Panc1 (cell line): ENCODE measurements at regions not wholly inside any gene's neighbourhood (a gene's known extent, or its start where the extent isn't known, plus 50 kb on each side); places are given as distances from the start of the nearest gene placed in this dataset.

Source experiments
- CTCF ChIP-seq: fragments of 450-650 bp; IDR thresholded peaks from 2 replicates; pipeline ENCODE4 v1.5.1; 2017; ENCODE audit warnings: mild to moderate bottlenecking
- SIN3A ChIP-seq: IDR thresholded peaks from 2 replicates; pipeline ENCODE4 v1.6.1; 2012; ENCODE audit warnings: low read depth, mild to moderate bottlenecking, low read length, moderate library complexity, borderline replicate concordance; ENCODE audit not compliant: insufficient read depth

GRCh38 chr7:69185170-69185569 lies 413.1 kb upstream of the AUTS2 start:
- TF ChIP-seq SIN3A: no peak
- TF ChIP-seq CTCF: no peak
